Suppressor macrophage (primary cell): ENCODE measurements at regions not wholly inside any gene's neighbourhood (a gene's known extent, or its start where the extent isn't known, plus 50 kb on each side); places are given as distances from the start of the nearest gene placed in this dataset.

Source experiments
- DNase-seq, 4 experiments: peaks; one replicate each; pipeline ENCODE4 v3.0.0-alpha.2; 2020 to 2022

DNA sequence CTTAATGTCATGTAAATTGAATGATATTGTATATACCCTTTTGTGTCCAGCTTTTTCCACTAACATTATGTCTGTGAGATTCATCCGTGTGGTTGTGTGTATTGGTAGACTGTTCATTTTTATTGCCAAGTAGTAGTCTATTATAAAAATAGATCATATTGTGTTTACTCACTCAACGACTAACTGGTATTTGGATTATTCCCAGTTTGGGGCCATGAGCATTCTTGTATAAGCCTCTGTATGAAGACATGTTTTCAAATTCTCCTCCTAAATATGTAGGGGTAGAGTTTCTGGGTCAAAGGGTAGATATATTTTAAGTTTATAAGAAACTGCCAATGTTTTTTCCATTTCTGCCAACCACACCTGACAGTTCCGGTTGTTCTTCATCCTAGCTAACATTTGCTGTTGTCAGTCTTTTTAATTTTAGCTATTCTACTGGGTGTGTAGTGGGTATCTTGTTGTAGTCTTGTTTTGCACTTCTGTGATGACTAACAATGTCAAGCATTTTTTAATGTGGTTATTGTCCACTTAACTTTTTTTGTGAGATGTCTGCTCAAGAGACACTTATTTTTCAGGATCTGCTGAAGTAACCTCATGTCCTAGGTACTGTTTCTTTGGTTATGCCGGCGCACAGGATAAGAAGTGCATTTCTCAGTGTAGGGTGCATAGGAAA is 93.2 kb downstream of the DACT1 start:
- no peak for DNase-seq

DNA sequence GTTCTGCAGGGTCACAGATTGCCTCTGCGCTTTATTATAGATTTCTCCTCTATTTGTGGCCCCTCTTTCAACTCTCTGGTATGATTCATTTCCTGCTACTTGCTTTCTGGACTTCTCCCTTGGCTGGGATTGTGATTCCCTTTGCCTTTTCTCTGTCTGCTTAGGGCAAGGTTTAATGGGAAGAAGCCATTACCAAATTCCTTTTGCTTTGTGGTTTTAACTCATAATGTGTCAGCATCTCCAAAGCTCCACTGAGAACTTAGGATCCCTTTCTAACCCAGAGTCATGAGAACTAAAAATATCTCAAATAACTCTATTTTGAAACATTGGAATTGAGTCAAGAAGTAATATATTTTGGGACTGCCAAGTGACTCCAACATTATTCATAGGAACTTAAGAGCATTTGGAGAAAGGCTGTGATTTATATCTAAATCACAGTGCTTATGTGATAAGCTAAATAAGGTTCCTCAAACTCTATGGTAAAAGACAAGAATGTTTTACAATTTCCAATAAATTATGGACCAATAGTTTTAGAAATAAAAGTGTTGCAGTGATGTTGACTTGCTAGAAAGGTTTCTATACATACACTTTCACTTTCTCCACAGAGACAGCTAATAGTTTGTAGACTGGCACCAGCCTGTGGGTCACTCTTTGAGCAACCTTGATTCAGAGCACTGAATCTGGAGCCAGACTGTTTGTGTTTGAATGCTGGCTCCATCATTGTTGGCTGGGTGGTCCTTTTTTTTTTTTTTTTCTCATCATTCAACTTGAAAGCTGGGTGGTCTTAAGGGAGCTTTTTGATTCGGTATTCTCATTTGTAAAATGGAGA is 93.9 kb downstream of the DACT1 start:
- peak in 3 of 4 experiments; percentile 56 to 74 (median 71) for DNase-seq

DNA sequence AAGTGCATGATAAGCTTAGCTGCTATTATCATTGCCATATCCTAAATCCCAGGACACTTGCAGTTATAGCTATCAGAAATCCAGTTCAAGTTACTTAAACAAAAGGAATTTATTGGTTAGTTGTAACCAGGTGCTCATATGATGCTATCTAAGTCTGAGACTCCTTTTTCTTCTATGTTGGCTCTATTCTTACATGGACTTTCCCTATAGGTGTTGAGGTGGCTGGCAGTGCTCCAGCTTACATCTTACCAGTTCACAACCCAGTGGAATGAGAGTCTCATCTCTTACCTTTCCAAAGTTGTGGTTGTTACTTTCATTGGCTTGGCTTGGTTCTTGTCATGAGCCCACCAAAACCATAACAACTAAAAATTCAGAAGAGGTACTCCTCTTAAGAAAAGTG is 94.6 kb downstream of the DACT1 start:
- no peak for DNase-seq

DNA sequence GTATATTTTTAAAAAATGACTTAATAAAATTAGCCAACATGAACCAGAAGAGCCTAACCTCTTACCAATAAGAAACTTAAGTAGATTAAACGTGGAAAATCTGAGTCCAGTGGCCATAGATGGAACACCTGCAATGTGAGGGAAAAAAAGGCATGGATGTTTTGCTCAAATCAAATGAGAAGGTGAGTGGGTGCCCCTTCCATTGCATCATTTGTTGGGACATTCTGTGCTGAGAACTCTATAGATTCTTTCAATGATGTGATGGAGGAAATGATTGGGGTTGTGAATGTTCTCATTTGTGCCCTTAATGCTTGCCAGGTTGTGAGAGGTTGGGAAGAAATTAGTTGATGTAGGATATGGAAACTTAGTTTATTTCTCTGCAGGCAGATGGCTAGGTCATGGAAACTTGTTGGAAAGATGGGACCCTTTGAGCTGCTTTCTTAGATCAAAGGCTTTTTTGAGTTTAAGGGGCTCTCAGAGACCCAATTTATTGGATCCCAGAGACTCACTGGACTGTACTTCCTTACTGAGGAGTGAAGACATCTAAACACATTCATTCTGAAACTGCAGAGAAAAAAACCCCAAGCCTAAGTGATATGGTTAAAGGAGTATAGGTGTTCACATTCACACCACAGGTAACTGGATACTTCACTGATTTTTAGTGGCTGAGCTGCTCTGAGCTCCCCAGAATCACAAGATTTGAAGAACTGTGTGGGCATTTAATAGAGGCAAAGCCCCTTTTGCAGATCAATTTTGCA is 95.9 kb downstream of the DACT1 start:
- DNase-seq: no peak

DNA sequence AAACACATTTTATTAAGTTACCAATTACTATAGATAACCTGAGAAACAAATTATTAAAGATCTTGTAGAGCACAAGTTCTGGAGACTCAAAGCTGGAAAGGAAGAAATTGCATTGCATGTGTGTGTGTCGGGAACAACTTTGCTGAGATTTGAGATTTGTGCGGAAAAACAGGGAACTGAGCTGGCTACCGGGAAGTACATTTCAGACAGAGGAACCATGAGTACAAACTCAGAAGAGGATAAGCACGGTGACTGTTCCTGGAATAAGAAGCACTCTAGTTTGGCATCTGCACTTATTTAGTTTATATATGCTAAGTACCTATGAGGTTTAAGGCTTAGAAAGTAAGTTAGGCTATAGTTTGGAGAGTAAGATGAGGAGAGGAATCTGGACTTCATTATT is 97.8 kb downstream of the DACT1 start:
- peak; percentile 37 to 69 (median 56) for DNase-seq

DNA sequence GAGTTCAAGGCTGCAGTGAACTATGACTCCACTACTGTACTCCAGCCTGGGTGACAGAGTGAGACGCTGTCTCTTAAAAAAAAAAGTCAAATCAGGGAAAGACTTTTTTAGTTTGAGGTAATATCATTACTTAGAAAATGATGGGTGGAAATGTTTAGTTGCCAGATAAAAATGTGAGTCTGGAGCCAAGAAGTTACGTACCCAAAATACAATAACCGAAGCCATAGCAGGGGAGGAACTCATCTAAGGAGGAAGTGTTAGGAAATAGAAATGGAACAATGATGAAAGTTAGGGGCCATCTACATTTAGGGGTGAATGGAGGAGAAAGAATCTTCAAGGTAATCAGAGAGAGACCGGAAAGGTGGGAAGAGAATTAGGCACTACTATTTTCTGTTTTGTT is 98.8 kb downstream of the DACT1 start:
- DNase-seq: peak in 2 of 4 experiments; percentile 29 to 34

DNA sequence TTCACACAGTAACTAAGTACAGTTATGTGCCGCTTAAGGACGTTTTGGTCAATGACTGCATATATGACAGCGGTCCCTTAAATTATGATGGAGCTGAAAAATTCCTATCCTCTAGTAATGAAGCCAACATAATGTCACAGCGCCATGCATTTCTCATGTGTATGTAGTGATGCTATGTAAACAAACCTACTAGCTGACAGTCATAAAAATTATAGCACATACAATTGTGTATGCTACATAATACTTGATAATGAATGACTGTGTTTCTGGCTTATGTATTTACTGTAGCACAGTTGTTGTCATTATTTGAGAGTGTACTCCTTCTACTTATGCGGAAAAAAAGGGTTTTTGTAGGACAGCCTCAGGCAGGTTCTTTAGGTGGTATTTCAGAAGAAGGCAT is 99.7 kb downstream of the DACT1 start:
- DNase-seq: no peak

DNA sequence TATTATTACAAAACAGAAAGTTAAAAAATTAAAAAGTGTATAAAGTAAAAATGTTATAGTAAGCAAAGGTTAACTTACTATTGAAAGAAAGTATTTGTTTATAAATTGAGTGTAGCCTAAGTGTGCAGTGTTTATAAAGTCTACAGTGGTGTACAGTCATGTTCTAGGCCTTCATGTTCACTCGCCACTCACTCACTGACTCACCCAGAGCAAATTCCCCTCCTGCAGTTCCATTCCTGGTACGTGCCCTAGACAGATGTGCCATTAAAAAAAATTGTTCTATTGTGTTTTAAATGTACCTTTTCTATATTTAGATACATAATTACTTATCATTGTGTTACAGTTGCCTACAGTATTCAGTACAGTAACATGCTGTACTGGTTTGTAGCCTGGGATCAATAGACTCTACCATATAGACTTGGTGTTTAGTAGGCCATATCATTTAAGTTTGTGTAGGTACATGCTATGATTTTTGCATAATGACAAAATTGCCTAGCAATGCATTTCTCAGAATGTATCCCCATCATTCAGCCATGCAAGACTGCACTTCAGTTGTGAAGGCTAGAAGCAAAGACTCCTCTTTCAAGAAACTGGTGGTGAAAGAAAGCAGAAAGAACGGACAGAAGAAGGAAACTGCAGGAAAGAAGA is 100.6 kb downstream of the DACT1 start:
- no peak for DNase-seq

DNA sequence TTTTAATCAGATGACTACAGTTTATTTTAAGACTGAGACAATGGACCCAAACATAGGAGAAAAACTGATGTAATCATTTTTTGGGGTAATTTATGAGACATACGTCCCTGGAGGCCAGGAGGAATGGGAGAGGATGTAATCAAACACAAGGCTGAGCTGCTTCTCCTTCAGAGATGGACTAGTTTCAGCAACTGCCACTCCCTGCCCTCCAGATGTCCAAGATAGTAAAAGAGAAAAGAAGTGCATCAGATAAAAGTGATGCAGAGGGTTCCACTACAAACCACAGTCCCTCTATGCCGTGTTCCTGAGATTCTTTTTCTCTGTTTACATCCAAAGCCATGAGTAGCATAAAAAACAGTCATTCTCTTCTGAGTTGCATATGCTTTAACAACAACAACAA is 101.1 kb downstream of the DACT1 start:
- no peak for DNase-seq

DNA sequence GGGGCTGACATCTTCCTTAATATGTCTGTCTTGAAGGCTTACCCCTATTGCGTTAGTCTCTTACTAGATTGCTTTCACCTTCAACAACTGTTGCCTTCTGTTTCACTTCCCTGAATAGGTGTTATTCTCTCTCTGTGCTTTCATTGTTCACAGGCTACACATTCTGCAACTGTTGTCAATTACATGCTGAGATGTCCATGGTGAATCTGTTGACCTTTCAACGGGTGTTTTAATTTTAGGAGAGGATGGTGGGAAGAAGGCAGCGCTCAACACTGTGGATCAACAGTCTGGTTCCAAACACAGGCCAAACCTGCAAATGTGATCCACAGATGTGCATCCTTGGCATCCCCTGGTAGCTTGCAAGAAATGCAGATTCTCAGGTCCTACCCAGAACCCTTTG is 101.9 kb downstream of the DACT1 start:
- no peak for DNase-seq

DNA sequence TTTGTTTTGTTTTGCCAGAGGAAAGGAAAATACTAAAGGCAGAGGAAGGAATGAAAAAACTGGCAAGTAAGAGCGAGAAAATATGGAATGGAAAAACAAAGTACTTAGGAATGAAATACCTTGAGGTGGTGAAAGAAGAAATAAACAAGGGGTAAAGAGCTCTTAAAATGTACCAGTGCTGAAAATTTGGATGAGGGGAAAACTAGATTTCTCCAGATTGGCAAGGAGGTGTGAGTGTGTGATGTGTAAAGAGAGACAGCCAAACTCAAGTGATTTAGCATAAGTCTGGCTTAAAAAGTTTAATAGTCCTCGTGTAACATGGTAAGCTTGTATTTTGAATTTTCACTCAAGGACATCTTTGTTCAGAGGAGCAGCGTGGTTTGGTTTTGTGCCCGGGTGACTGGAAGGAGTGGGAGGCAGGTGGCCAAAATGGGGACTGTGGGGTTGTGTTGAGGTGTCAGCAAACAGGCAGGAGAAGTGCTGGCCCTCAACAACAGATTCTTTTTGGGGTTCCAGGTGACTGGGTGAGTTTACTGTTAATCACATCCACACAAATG is 102.7 kb downstream of the DACT1 start:
- no peak for DNase-seq

DNA sequence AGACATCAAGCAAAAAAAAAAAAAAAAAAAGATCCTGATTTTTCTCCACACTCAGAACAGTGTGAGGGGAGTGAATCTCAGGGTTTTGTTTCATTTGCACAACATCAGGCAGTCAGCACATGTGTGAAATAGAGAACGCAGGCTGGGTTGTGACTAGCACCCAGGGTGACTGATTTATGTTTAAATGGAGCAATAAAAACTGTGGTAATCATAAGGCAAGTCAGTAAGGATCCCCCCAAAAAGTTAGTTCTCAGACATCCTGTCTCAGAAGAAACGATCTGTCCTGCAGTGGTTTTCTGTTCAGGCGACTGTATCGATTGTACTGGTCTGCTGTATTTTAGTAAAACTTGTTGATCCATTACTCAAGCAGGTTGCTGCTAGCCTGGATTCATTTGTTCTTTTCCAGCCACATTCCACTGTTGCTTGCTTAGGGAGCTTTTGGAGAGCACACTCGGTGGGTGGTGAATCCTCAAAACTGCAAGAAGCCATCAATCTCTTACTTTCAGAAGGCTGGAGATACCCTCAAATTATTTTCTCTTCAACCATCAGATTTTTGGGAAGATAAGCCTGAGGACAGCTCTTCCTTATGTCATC is 107.1 kb downstream of the DACT1 start:
- DNase-seq: peak in 1 of 4 experiments; percentile 22

DNA sequence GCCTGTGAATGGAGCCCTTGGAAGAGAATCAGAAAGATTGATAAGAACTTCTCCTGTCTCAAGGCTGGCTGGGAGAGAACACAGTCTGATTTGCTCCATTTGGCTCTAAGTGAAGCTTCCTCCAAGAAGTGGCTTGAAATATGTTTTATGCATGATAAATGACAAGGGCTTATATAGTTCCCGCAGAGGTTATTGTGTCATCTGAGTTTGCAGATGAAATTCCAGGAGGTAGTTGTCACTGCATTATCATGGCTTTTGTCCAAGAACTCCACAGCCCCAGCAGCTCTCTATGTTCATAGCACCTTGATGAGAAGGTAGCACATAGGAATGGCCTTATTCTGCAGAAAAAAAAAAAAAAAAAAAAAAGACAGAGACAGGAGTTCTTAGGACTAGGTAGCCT is 108.5 kb downstream of the DACT1 start:
- peak in 2 of 4 experiments; percentile 27 to 28 for DNase-seq

DNA sequence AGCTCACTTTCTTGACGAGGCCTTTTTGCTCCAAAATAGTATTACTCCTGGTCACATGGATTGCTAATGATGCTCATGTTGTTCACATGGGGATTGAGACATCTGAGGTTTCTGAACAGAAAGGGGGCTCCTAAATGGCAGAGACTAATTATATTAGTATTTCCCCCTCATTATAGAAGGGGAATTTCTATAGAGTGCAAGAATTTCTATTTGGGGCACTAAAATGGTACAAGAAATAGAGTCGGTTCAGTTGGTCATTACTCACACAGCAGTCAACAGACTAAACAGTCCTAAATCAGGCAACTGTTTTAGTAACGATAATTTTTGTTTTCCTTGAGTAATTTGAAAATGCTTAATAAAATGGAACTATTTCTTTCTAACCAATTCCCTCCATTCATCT is 108.9 kb downstream of the DACT1 start:
- no peak for DNase-seq

DNA sequence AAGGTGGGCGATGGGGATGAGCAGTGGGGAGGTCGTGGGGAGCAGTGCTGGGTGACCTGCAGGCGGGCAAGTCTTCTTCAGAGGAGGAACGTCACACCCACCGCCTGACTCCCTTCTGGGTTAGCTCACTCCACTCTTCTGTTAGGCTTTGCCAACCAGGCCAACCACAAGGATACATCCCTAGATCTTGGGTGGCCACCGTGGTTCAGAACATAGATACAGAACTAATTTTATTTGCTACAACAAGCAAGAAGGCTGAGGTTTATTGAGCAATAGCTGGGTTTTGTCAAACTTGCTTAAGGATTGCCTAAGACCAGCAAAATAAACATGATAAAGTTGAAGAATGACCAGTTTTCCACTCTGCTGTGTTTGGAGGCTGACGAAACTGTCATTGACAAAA is 109.4 kb downstream of the DACT1 start:
- DNase-seq: peak; percentile 80 to 96 (median 90)

DNA sequence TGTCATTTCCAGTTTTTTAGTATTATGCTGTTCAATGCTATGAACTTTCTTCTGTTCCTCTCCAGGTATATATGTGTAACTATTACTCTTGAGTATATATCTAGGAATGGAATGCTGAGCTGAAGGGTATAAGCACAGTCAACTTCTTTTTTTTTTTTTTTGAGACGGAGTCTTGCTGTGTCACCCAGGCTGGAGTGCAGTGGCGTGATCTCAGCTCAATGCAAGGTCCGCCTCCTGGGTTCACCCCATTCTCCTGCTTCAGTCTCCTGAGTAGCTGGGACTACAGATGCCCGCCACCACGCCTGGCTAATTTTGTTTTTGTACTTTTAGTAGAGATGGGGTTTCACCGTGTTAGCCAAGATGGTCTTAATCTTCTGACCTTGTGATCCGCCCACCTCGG is 110.5 kb downstream of the DACT1 start:
- peak; percentile 46 to 71 (median 59) for DNase-seq

DNA sequence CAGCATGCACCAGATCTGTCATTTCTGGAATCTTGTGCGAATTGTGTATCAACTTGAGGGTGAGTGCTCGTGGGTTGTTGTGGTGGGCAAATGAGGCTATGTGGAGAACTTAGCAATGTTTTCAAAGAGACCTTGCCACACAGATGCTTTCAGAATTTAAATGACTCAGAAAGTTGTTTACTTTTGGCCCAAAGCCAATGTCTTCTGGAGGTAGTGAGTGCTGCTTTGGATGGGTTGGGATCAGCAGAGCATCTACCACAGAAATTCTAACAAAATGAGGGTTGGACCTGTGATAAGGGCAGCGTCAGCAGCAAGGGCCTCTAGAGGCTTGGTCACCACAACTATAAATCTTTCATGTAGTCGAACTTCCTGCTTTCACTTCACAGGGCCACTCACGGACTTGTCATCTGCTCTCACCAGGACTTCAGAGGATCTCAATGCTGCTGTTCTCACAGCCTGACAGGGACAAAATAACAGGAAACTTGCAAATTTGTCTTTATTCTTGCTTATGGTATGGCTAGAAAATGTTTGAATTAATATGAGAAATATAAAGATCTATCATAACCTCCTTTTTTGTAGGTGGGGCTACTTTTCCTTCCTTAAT is 111.4 kb downstream of the DACT1 start:
- peak; percentile 84 to 94 (median 88) for DNase-seq

DNA sequence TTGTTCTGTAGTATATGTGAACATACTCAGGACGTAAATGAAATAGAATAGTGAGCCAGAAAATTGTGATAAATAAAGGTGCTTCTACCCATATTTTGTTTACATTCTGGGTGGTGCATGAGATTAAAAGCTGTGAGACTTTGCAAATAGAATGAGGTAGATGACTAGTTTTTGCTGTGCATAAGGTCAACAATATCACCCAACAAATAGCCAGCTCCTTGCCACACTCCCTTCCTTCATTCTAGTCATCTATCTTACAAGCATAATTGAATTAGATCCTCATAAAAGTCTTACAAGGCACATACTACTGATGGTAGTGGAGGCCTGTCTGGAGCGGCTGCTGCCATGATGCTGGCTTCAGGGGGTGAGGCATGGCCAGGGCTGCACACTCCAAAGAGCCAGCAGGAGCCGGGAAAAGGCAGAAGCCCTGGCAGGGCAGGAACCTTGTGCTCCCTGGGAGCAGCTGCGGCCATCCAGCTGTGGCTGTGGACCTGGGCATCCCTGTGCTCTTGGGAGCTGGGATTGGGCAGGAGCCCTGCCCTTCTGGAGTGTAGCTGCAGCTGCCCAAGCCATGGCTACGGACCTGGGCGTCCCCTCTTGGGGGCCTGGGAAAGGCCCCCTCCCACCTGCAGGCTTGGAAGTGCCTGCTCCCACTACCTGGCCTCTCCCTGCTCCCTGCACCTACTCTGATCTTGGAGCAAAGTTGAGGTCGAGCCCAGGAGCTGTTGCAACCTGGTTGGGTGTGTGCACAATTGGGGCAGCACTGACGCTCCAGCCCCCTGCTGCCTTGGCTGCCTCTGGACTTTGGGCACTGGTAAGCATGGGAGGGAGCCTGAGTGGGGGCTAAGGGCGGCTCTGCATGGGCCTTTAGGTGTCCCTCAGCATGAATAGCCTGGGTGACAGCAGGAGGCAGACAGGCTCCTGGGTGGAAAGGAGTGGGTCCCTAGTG is 112.8 kb downstream of the DACT1 start:
- DNase-seq: no peak

DNA sequence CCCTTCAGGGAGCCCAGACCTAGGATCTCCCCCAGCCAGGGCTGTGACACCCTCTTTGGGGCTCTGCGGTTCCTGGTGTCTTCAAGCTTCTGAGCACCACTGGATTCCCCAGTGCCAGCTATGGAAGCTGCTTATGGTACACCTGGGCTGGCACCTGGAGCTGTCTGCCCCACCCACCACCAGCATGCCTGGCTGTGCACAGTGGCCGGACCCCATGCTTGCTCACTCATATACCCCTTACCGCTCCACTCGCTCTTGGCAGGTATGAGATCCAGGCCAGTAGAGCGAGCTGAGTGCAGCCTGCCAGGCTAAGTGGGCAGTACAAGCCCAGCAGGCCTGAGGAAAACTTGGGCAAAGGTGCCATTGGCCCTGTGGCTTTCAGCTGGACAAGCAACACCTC is 114.0 kb downstream of the DACT1 start:
- DNase-seq: no peak

DNA sequence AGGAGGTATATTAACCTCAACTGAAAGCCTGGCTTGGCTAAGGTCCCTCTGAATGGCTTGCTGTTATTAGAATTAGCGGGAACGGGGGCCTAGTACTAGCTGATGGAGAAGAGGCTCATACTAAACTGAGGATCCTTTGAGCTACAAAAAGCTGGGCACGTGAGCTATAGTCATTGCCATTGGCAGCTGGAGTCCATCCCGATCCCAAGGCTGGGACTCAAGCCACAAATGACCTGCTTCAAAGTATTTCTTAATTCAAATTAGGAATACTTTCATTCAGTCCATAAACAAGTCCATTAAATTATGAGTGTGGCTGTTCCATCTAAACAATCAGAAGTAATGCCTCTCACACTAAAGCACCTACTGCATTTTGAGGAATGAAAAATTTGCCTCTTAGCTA is 114.5 kb downstream of the DACT1 start:
- DNase-seq: no peak
